H9 (cell line): ENCODE measurements at regions not wholly inside any gene's neighbourhood (a gene's known extent, or its start where the extent isn't known, plus 50 kb on each side); places are given as distances from the start of the nearest gene placed in this dataset.

Source experiments
- DNase-seq: peaks from one replicate; pipeline ENCODE4 v3.0.0-alpha.2; 2017
- H2AFZ ChIP-seq: one replicate; pipeline ENCODE4 v1.6.1; 2013; ENCODE audit warnings: mild to moderate bottlenecking, low read length, control low read depth, moderate library complexity
- H2AK5ac ChIP-seq: 2 replicates; pipeline ENCODE4 v1.6.1; 2013; ENCODE audit warnings: low read length, control low read depth, mixed read lengths; ENCODE audit not compliant: insufficient read length
- H2BK120ac ChIP-seq: one replicate; pipeline ENCODE4 v1.6.1; 2013; ENCODE audit warnings: low read depth, mild to moderate bottlenecking, low read length, control low read depth, inconsistent platforms; ENCODE audit not compliant: poor library complexity, severe bottlenecking
- H2BK12ac ChIP-seq: 2 replicates; pipeline ENCODE4 v1.6.1; 2013; ENCODE audit warnings: low read length, control low read depth, mixed read lengths, low read depth; ENCODE audit not compliant: insufficient read length
- H2BK15ac ChIP-seq: 2 replicates; pipeline ENCODE4 v1.6.1; 2013; ENCODE audit warnings: low read depth, low read length, control low read depth
- H2BK20ac ChIP-seq: one replicate; pipeline ENCODE4 v1.6.1; 2013; ENCODE audit warnings: low read depth, mild to moderate bottlenecking, low read length, control low read depth, inconsistent platforms; ENCODE audit not compliant: poor library complexity, severe bottlenecking
- H2BK5ac ChIP-seq: 2 replicates; pipeline ENCODE4 v1.6.1; 2013; ENCODE audit warnings: low read length, control low read depth, mixed read lengths; ENCODE audit not compliant: insufficient read length
- H3K14ac ChIP-seq: 2 replicates; pipeline ENCODE4 v1.6.1; 2013; ENCODE audit warnings: low read length, control low read depth; ENCODE audit not compliant: insufficient read depth
- H3K18ac ChIP-seq: 2 replicates; pipeline ENCODE4 v1.6.1; 2013; ENCODE audit warnings: low read depth, mild to moderate bottlenecking, mixed read lengths, low read length, control low read depth; ENCODE audit not compliant: insufficient read length
- H3K23ac ChIP-seq: 2 replicates; pipeline ENCODE4 v1.6.1; 2013; ENCODE audit warnings: low read length, control low read depth, mixed read lengths, low read depth; ENCODE audit not compliant: insufficient read length
- H3K23me2 ChIP-seq: 2 replicates; pipeline ENCODE4 v1.6.1; 2013; ENCODE audit warnings: low read depth, mild to moderate bottlenecking, mixed read lengths, low read length, control low read depth; ENCODE audit not compliant: insufficient read length, poor library complexity, severe bottlenecking
- H3K27ac ChIP-seq: 2 replicates; pipeline ENCODE4 v1.5.1; 2013; ENCODE audit warnings: low read length, control low read depth, mixed read lengths, low read depth; ENCODE audit not compliant: insufficient read length
- H3K27me3 ChIP-seq: 2 replicates; pipeline ENCODE4 v1.6.1; 2013; ENCODE audit warnings: low read length, control low read depth, inconsistent platforms; ENCODE audit not compliant: insufficient read depth
- H3K4ac ChIP-seq: 2 replicates; pipeline ENCODE4 v1.6.1; 2013; ENCODE audit warnings: low read depth, mild to moderate bottlenecking, control low read depth, inconsistent platforms, low read length, moderate library complexity
- H3K4me1 ChIP-seq: 2 replicates; pipeline ENCODE4 v1.6.1; 2013; ENCODE audit warnings: low read length, control low read depth, inconsistent platforms; ENCODE audit not compliant: insufficient read depth
- H3K4me2 ChIP-seq: 2 replicates; pipeline ENCODE4 v1.6.1; 2013; ENCODE audit warnings: low read length, control low read depth, mixed read lengths; ENCODE audit not compliant: insufficient read length, insufficient read depth
- H3K56ac ChIP-seq: 2 replicates; pipeline ENCODE4 v1.6.1; 2013; ENCODE audit warnings: low read depth, mild to moderate bottlenecking, mixed read lengths, low read length, control low read depth; ENCODE audit not compliant: insufficient read length
- H3K79me1 ChIP-seq: 2 replicates; pipeline ENCODE4 v1.6.1; 2013; ENCODE audit warnings: low read depth, mild to moderate bottlenecking, moderate library complexity, low read length, control low read depth, inconsistent platforms; ENCODE audit not compliant: insufficient read depth, poor library complexity, severe bottlenecking
- H3K79me2 ChIP-seq: 2 replicates; pipeline ENCODE4 v1.6.1; 2013; ENCODE audit warnings: low read length, control low read depth, inconsistent platforms; ENCODE audit not compliant: insufficient read depth
- H3K9ac ChIP-seq: 2 replicates; pipeline ENCODE4 v1.6.1; 2013; ENCODE audit warnings: low read length, control low read depth, mixed read lengths; ENCODE audit not compliant: insufficient read length; ENCODE audit errors: extremely low read depth
- H3K9me3 ChIP-seq: one replicate; pipeline ENCODE4 v1.6.1; 2013; ENCODE audit warnings: low read depth, low read length, inconsistent platforms; ENCODE audit not compliant: control insufficient read depth
- H3T11ph ChIP-seq: one replicate; pipeline ENCODE4 v1.6.1; 2013; ENCODE audit warnings: mild to moderate bottlenecking, low read length, control low read depth, inconsistent platforms
- H4K20me1 ChIP-seq: one replicate; pipeline ENCODE4 v1.6.1; 2013; ENCODE audit not compliant: control insufficient read depth, insufficient read length, insufficient read depth
- H4K5ac ChIP-seq: 2 replicates; pipeline ENCODE4 v1.6.1; 2013; ENCODE audit warnings: low read depth, mild to moderate bottlenecking, mixed read lengths, low read length, control low read depth; ENCODE audit not compliant: insufficient read length
- H4K8ac ChIP-seq: replicated peaks from 2 replicates; pipeline ENCODE4 v1.6.1; 2013; ENCODE audit warnings: low read length, control low read depth, mixed read lengths, low read depth; ENCODE audit not compliant: insufficient read length
- H4K91ac ChIP-seq: 2 replicates; pipeline ENCODE4 v1.6.1; 2013; ENCODE audit warnings: low read depth, mild to moderate bottlenecking, moderate library complexity, mixed read lengths, low read length, control low read depth; ENCODE audit not compliant: insufficient read length
- H3K27ac Mint-ChIP-seq, 3 experiments: 2 replicates in 2 of 3; 3 replicates in 1 of 3; pipeline ENCODE4 v1.8.0; 2020 to 2021; ENCODE audit warnings: mixed read lengths in 3 of 3, mild to moderate bottlenecking in 1 of 3, moderate library complexity in 1 of 3
- H3K27me3 Mint-ChIP-seq: 2 replicates; pipeline ENCODE4 v1.8.0; 2021; ENCODE audit warnings: low read depth, mild to moderate bottlenecking, moderate library complexity, mixed read lengths
- H3K36me3 Mint-ChIP-seq, 3 experiments: 2 replicates in 2 of 3; 3 replicates in 1 of 3; pipeline ENCODE4 v1.8.0; 2020 to 2021; ENCODE audit warnings: low read depth in 3 of 3, mixed read lengths in 3 of 3; ENCODE audit not compliant: insufficient read depth in 1 of 3
- H3K4me1 Mint-ChIP-seq, 2 experiments: 2 replicates each; pipeline ENCODE4 v1.8.0; 2020; ENCODE audit warnings: mixed read lengths in 2 of 2
- H3K4me3 Mint-ChIP-seq, 2 experiments: 2 replicates in 1 of 2; 3 replicates in 1 of 2; pipeline ENCODE4 v1.8.0; 2020 to 2021; ENCODE audit warnings: mild to moderate bottlenecking in 2 of 2, mixed read lengths in 2 of 2, moderate library complexity in 1 of 2
- H3K9me3 Mint-ChIP-seq, 2 experiments: 2 replicates in 1 of 2; 3 replicates in 1 of 2; pipeline ENCODE4 v1.8.0; 2020; ENCODE audit warnings: mild to moderate bottlenecking in 2 of 2, mixed read lengths in 2 of 2, moderate library complexity in 1 of 2
- CTCF ChIP-seq: fragments of 200-600 bp; sonication (generic); conservative IDR thresholded peaks from 3 replicates; pipeline ENCODE4 v1.8.0; 2021; ENCODE audit warnings: antibody characterized with exemption, mild to moderate bottlenecking
- WGBS: extraction: QIAGEN DNeasy Blood & Tissue Kit; methylation state at CpG from one replicate; pipeline ENCODE4 v1.1.7; 2013; ENCODE audit warnings: missing lambda C conversion rate, low lambda C conversion rate, mixed read lengths; ENCODE audit not compliant: insufficient read length; ENCODE audit errors: extremely low coverage; 5-methylcytosine and 5-hydroxymethylcytosine counted together

GRCh38 chr16:86810062-86810461 is 231.7 kb downstream of the FOXL1 start:
- no CpG with 5 or more reads among the region's 2 CpGs for WGBS
- H4K20me1 ChIP-seq, result no peaks in the 10 kb centered on the region
- H3K4me2 ChIP-seq, result no peak overlapping the region

More at GRCh38 chr16:86810062-86810461, 231.7 kb downstream of the FOXL1 start:
- Histone ChIP-seq H2BK120ac (no peak overlapping the region), H3K23me2 (no peaks in the 10 kb centered on the region), H4K5ac (no peak overlapping the region), H3K23ac (no peak overlapping the region), H3K14ac (no peak overlapping the region), H3K4me1 (peaks cover 2% of the 10 kb centered on the region; the same call in 1 of the 2 replicates), H4K8ac (no peak overlapping the region), H4K91ac (no peak overlapping the region), H3T11ph (no peak overlapping the region), H3K79me1 (no peaks in the 10 kb centered on the region), H3K79me2 (no peaks in the 10 kb centered on the region), H3K9ac (no peak overlapping the region), H3K56ac (no peak overlapping the region), H2AFZ (no peak overlapping the region), H3K27ac (no peak overlapping the region), H3K4ac (no peak overlapping the region), H2BK20ac (no peak overlapping the region), H3K9me3 (no peaks in the 10 kb centered on the region), H2BK5ac (no peak overlapping the region), H2AK5ac (no peak overlapping the region), H2BK15ac (no peak overlapping the region), H3K18ac (no peak overlapping the region), H2BK12ac (no peak overlapping the region), H3K27me3 (no peaks in the 10 kb centered on the region; the same call in 1 of the 2 replicates)
- Mint-ChIP-seq H3K4me3 (no peak overlapping the region), H3K27ac (no peak overlapping the region), H3K36me3 (no peaks in the 10 kb centered on the region; a peak in 1 of 7 replicates), H3K4me1 (peaks cover 15 to 17% of the 10 kb centered on the region in 2 experiments), H3K27me3 (peaks cover 39% of the 10 kb centered on the region), H3K9me3 (peaks cover 0 to 2% of the 10 kb centered on the region in 2 experiments; a peak in 2 of 5 replicates)
- DNase-seq, result no peak
- TF ChIP-seq CTCF, result no peak
